Right lobe of liver (tissue), 4 donors: ENCODE measurements at regions not wholly inside any gene's neighbourhood (a gene's known extent, or its start where the extent isn't known, plus 50 kb on each side); places are given as distances from the start of the nearest gene placed in this dataset.

Experiments used
- POLR2A ChIP-seq: fragments of 450-650 bp; IDR thresholded peaks from one replicate; pipeline ENCODE4 v1.6.1; 2017; ENCODE audit warnings: antibody characterized with exemption, mild to moderate bottlenecking
- TF ChIP-seq, protein P1 (sequence below), 4 donors: fragments of 200-600 bp in 3 of 4; fragments of 450-650 bp in 1 of 4; IDR thresholded peaks; one replicate each; pipeline versions ENCODE4 v1.5.1 to v1.8.0; 2016 to 2022; ENCODE audit warnings: antibody characterized with exemption in 4 of 4, mild to moderate bottlenecking in 2 of 4
- donor health status: DM: no; HTN: no; CAD: no.
- donor health status: DM: no; HTN: no; CAD: no.
- donor health status: DM: no; HTN: yes; CAD: no.

DNA sequence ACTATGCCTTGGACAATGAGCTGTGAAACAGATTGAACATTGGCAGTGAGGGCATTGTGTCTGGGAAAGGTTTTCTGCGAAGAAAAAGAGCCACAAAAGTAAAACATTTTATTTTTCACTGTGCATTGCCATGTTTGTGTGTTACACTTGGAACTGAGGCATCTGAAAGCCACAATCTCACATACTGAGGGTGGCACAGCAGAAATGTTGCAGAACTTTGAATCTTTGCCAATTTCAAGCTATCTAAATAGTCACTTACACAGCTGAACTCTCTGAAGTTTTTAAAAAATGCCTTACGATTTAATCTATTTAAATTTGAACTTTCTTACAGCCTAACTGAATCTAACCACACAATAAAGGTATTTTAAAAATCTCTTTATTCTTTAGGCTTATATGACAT, 154.1 kb upstream of the GRM7 start:
- TF ChIP-seq, protein P1, sequence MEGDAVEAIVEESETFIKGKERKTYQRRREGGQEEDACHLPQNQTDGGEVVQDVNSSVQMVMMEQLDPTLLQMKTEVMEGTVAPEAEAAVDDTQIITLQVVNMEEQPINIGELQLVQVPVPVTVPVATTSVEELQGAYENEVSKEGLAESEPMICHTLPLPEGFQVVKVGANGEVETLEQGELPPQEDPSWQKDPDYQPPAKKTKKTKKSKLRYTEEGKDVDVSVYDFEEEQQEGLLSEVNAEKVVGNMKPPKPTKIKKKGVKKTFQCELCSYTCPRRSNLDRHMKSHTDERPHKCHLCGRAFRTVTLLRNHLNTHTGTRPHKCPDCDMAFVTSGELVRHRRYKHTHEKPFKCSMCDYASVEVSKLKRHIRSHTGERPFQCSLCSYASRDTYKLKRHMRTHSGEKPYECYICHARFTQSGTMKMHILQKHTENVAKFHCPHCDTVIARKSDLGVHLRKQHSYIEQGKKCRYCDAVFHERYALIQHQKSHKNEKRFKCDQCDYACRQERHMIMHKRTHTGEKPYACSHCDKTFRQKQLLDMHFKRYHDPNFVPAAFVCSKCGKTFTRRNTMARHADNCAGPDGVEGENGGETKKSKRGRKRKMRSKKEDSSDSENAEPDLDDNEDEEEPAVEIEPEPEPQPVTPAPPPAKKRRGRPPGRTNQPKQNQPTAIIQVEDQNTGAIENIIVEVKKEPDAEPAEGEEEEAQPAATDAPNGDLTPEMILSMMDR (IDR thresholded peaks at IDR 0.05): no peak
- no peak for TF ChIP-seq POLR2A
